ENCODE measurements at regions not wholly inside any gene's neighbourhood (a gene's known extent, or its start where the extent isn't known, plus 50 kb on each side); places are given as distances from the start of the nearest gene placed in this dataset.

DNA sequence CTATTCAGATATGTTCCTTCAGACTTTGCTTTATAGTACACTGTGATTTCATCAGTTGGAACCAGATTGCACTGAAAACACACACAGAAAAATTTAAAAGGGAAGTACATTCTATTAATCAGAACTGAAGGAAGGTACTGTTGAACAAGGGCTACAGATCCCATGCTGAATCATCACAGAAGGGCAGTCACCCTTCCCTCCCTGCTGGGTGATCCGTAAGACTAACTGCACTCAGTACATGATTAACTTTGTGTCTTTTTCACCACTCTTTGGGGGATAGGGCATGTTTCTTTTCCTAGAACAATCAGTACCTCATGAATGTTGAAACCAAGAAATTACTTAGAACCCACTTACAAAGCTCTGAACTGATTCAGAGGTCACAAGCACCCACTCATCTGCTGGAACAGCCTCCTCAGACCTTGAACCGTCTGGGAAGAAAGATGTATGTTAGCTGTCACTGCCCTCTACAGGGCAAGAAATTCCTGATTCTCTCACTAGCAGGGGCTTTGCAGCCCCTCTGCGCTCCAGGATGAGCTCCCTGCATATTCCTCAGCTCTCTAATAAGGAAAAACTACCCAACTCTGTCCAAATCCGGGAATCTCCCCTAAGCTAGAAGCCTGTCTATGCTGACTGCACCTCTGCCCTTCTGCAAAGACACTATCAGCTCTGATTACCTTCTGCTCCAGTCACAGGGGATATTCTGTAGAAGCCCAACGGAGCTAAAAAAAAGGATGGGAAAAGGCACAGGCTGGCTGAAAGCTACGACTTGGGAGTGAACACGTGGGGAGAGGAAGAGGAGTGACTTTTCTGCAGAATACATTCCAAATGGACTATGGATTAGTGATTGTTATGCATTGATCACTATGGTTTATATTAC lies 51.0 kb downstream of the IARS1 start:
- peak; percentile 31 to 64 for DNase-seq
- H3K36me3 ChIP-seq (ENCODE audit: control insufficient read depth, insufficient read depth, low read length), result peaks cover 89% of the 10 kb centered on the region
- H3K27ac ChIP-seq (ENCODE audit: low read length), result peak overlapping the region; percentile 17
- no peaks in the 10 kb centered on the region for H3K27me3 ChIP-seq (ENCODE audit: control insufficient read depth, insufficient read depth, low read length)
- H3K4me3 ChIP-seq (ENCODE audit: low read length), result no peak overlapping the region
- H3K9me3 ChIP-seq (ENCODE audit: control insufficient read depth, low read depth, low read length), result no peaks in the 10 kb centered on the region
- H3K4me1 ChIP-seq (ENCODE audit: control insufficient read depth, insufficient read depth, low read length), result no peaks in the 10 kb centered on the region
- no CpG with 5 or more reads among the region's 7 CpGs for WGBS (ENCODE audit: insufficient coverage, low lambda C conversion rate)

DNA sequence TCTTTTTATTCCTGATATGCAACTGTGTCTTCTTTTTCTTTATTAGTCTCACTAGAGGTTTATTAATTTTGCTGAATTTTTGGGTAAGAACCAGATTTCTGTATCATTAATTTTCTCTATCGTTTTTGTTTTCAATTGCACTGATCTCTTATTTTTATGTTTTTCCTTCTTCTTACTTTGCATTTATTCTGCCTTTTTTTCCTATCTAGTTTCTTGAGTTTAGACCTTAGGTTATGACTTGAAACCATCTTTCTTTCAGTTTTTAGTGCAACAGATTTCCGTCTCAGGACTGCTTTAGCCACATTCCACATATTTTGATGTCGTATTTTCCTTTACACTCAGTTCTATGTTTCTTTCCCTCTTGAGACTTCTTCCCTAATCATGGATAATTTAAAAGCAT lies 56.6 kb downstream of the IARS1 start:
- Histone ChIP-seq H3K4me3 (ENCODE audit: low read length) (no peak overlapping the region), H3K4me1 (ENCODE audit: control insufficient read depth, insufficient read depth, low read length) (no peaks in the 10 kb centered on the region), H3K36me3 (ENCODE audit: control insufficient read depth, insufficient read depth, low read length) (peaks cover 45% of the 10 kb centered on the region), H3K27ac (ENCODE audit: low read length) (no peak overlapping the region), H3K9me3 (ENCODE audit: control insufficient read depth, low read depth, low read length) (no peaks in the 10 kb centered on the region), H3K27me3 (ENCODE audit: control insufficient read depth, insufficient read depth, low read length) (no peaks in the 10 kb centered on the region)
- no peak for DNase-seq
- WGBS (ENCODE audit: insufficient coverage, low lambda C conversion rate), result 97% methylated on average over 3 of the region's 3 CpGs

DNA sequence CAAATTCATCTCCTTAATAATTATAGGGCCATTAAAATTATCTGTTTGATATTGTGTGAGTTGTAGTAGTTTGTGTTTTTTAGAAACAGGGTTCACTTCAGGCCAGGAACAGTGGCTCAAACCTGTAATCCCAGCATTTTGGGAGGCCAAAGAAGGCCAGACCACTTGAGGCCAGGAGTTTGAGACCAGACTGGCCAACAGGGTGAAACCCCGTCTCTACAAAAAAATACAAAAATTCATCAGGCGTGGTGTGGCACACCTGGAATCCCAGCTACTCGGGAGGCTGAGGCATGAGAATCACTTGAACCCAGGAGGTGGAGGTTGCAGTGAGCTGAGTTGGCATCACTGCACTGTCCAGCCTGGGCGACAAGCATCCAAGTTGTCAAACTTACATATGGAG lies 57.0 kb downstream of the IARS1 start:
- 100% methylated on average over 1 of the region's 4 CpGs for WGBS (ENCODE audit: insufficient coverage, low lambda C conversion rate)
- no peak overlapping the region for H3K4me3 ChIP-seq (ENCODE audit: low read length)
- H3K4me1 ChIP-seq (ENCODE audit: control insufficient read depth, insufficient read depth, low read length), result no peaks in the 10 kb centered on the region
- no peaks in the 10 kb centered on the region for H3K9me3 ChIP-seq (ENCODE audit: control insufficient read depth, low read depth, low read length)
- no peak for DNase-seq
- no peak overlapping the region for H3K27ac ChIP-seq (ENCODE audit: low read length)
- H3K27me3 ChIP-seq (ENCODE audit: control insufficient read depth, insufficient read depth, low read length), result no peaks in the 10 kb centered on the region
- peaks cover 41% of the 10 kb centered on the region for H3K36me3 ChIP-seq (ENCODE audit: control insufficient read depth, insufficient read depth, low read length)

DNA sequence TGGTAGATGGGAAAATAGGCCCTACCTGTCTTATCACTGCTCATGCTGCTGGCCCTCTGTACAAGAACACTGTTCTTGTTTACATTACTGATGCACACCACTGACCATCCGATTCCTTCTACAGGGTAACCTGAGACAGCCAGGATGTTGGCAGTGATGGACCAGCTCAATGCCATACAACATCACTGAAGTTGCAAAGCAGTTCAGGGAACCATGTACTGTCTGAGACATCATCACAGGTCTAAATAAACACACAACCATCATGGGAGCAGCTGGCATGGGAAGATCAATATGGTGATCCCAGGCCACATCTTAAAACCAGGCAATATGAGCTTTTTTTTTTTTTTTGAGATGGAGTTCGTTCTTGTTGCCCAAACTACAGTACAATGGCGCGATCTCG lies 59.0 kb downstream of the IARS1 start:
- H3K27ac ChIP-seq (ENCODE audit: low read length), result no peak overlapping the region
- no peak overlapping the region for H3K4me3 ChIP-seq (ENCODE audit: low read length)
- WGBS (ENCODE audit: insufficient coverage, low lambda C conversion rate), result 100% methylated on average over 3 of the region's 5 CpGs
- no peaks in the 10 kb centered on the region for H3K27me3 ChIP-seq (ENCODE audit: control insufficient read depth, insufficient read depth, low read length)
- H3K4me1 ChIP-seq (ENCODE audit: control insufficient read depth, insufficient read depth, low read length), result no peaks in the 10 kb centered on the region
- no peak for DNase-seq
- peaks cover 30% of the 10 kb centered on the region for H3K36me3 ChIP-seq (ENCODE audit: control insufficient read depth, insufficient read depth, low read length)
- H3K9me3 ChIP-seq (ENCODE audit: control insufficient read depth, low read depth, low read length), result no peaks in the 10 kb centered on the region

DNA sequence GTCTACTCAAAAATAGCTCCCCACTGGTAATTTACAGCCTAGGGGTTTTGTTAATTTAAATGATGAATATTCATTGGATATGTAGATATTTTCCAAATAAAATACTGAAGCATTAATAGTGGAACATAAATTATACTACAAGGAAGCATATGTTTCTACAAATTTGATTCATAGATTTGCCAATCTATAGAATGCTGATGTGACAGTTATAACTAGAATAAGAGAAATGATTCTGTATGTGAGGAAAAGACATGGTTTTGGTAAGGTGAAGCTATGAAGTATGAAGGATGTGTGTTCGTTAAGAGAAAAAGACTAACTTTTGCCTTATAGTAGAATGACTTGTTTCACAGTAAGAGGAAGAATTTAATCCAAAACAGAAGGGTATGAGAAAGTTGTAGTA lies 61.3 kb downstream of the IARS1 start:
- WGBS (ENCODE audit: insufficient coverage, low lambda C conversion rate), result 100% methylated on average over 1 of the region's 1 CpG
- no peak for DNase-seq
- H3K4me1 ChIP-seq (ENCODE audit: control insufficient read depth, insufficient read depth, low read length), result no peaks in the 10 kb centered on the region
- no peak overlapping the region for H3K4me3 ChIP-seq (ENCODE audit: low read length)
- H3K36me3 ChIP-seq (ENCODE audit: control insufficient read depth, insufficient read depth, low read length), result peaks cover 25% of the 10 kb centered on the region
- no peak overlapping the region for H3K27ac ChIP-seq (ENCODE audit: low read length)
- no peaks in the 10 kb centered on the region for H3K27me3 ChIP-seq (ENCODE audit: control insufficient read depth, insufficient read depth, low read length)
- H3K9me3 ChIP-seq (ENCODE audit: control insufficient read depth, low read depth, low read length), result peaks cover 7% of the 10 kb centered on the region

DNA sequence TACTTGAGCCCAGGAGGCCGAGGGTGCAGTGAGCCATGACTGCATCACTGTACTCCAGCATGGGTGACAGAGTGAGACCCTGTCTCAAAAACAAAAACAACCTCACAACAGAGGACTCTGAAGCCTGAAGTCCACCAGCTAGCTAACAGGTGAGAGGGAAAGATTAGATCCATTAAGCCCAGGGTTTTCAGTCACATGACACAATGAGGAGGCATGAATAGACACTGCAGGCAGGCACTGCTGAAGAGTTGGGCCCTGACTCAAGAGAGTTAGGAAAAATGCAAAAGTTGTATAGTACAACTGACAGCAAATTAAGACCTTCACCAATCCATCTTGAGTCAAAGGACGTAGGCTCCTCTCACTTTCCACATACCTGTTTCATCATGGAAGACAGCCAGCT lies 64.9 kb downstream of the IARS1 start:
- no peak overlapping the region for H3K27ac ChIP-seq (ENCODE audit: low read length)
- WGBS (ENCODE audit: insufficient coverage, low lambda C conversion rate), result no CpG with 5 or more reads among the region's 2 CpGs
- DNase-seq, result no peak
- no peaks in the 10 kb centered on the region for H3K4me1 ChIP-seq (ENCODE audit: control insufficient read depth, insufficient read depth, low read length)
- H3K4me3 ChIP-seq (ENCODE audit: low read length), result no peak overlapping the region
- H3K9me3 ChIP-seq (ENCODE audit: control insufficient read depth, low read depth, low read length), result peaks cover 7% of the 10 kb centered on the region
- H3K36me3 ChIP-seq (ENCODE audit: control insufficient read depth, insufficient read depth, low read length), result peaks cover 39% of the 10 kb centered on the region
- no peaks in the 10 kb centered on the region for H3K27me3 ChIP-seq (ENCODE audit: control insufficient read depth, insufficient read depth, low read length)

DNA sequence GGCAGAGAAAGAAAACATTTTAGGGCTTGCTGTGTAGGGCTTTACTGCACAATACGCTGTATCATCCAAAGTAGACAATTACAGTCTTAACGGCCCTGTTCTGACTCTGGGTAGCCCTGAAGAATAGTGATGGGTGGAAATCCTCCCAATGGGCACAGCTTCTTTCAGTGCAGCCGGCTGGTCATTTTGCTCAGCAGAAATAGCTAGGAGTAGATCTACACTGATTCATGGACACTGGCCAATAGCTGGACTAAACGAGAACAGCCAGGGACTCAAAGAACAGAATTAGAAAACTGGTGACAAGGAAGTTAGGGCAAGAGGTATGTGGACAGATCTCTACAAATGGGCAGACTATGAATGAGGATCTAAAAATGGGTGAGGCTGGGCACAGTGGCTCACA lies 69.3 kb downstream of the IARS1 start:
- Histone ChIP-seq H3K9me3 (ENCODE audit: control insufficient read depth, low read depth, low read length) (peaks cover 7% of the 10 kb centered on the region), H3K4me3 (ENCODE audit: low read length) (no peak overlapping the region), H3K36me3 (ENCODE audit: control insufficient read depth, insufficient read depth, low read length) (peaks cover 60% of the 10 kb centered on the region), H3K4me1 (ENCODE audit: control insufficient read depth, insufficient read depth, low read length) (no peaks in the 10 kb centered on the region), H3K27ac (ENCODE audit: low read length) (no peak overlapping the region), H3K27me3 (ENCODE audit: control insufficient read depth, insufficient read depth, low read length) (no peaks in the 10 kb centered on the region)
- no CpG with 5 or more reads among the region's 4 CpGs for WGBS (ENCODE audit: insufficient coverage, low lambda C conversion rate)
- no peak for DNase-seq

DNA sequence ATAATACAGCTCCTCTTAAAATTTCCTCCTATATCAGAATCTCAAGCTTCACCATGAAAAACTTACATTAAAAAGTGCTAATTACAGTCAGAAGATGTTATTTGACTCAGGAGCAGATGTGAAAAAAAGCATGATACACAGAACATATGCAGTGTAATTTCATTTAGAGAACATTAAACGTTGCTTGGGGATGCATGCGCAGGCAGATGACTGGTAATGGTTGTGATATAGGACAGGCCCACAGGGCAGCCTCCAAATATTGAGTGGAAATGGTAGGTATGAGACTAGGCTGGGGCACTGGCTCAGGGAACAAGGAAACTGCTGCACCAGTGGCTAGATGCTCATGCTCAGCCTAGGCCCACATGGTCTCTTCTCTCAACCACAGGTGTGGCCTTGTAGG lies 69.7 kb downstream of the IARS1 start:
- DNase-seq, result no peak
- H3K27me3 ChIP-seq (ENCODE audit: control insufficient read depth, insufficient read depth, low read length), result no peaks in the 10 kb centered on the region
- no peaks in the 10 kb centered on the region for H3K4me1 ChIP-seq (ENCODE audit: control insufficient read depth, insufficient read depth, low read length)
- H3K27ac ChIP-seq (ENCODE audit: low read length), result no peak overlapping the region
- no CpG with 5 or more reads among the region's 2 CpGs for WGBS (ENCODE audit: insufficient coverage, low lambda C conversion rate)
- peaks cover 7% of the 10 kb centered on the region for H3K9me3 ChIP-seq (ENCODE audit: control insufficient read depth, low read depth, low read length)
- peaks cover 57% of the 10 kb centered on the region for H3K36me3 ChIP-seq (ENCODE audit: control insufficient read depth, insufficient read depth, low read length)
- no peak overlapping the region for H3K4me3 ChIP-seq (ENCODE audit: low read length)

DNA sequence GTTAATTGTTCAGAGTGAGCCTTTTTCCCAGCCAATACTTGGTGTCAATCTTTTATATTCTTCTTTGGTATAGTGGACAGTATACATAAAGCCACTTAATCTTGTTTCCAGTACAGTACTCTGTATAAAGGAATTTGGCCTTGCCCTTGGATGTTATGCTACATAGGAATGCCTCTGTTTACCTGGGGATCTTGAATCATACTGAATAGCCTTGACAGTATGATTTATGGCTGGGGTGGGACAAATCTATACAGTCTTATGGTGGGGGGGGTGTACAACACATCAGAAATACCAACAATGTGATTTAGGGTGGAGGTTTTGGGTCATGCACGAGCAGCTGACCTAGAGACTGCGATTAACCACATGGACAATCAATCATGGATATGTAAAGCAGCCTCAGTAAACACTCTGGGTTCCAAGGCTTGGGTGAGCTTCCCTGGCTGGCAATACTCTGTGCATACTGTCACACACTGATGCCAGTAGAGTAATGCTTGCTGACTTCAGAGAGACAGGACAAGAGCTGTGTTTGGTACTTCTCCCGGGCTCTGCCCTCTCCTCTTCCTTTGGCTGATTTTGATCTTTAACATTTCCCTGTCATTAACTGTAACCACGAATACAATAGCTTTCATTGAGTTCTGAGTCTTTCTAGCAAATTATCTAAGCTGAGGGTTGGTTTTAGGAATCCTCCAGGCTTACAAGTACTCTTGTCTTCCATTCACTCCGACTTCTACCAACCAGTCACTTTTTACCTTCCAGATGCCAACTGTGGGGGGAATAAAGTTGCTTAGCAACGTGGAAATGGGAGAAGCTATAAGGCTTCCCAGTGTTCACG lies 84.6 kb downstream of the IARS1 start:
- Histone ChIP-seq H3K27ac (ENCODE audit: low read length) (no peak overlapping the region), H3K36me3 (ENCODE audit: control insufficient read depth, insufficient read depth, low read length) (peaks cover 44% of the 10 kb centered on the region), H3K4me1 (ENCODE audit: control insufficient read depth, insufficient read depth, low read length) (no peaks in the 10 kb centered on the region), H3K27me3 (ENCODE audit: control insufficient read depth, insufficient read depth, low read length) (no peaks in the 10 kb centered on the region), H3K9me3 (ENCODE audit: control insufficient read depth, low read depth, low read length) (no peaks in the 10 kb centered on the region), H3K4me3 (ENCODE audit: low read length) (no peak overlapping the region)
- WGBS (ENCODE audit: insufficient coverage, low lambda C conversion rate), result 43% methylated on average over 1 of the region's 7 CpGs
- no peak for DNase-seq

DNA sequence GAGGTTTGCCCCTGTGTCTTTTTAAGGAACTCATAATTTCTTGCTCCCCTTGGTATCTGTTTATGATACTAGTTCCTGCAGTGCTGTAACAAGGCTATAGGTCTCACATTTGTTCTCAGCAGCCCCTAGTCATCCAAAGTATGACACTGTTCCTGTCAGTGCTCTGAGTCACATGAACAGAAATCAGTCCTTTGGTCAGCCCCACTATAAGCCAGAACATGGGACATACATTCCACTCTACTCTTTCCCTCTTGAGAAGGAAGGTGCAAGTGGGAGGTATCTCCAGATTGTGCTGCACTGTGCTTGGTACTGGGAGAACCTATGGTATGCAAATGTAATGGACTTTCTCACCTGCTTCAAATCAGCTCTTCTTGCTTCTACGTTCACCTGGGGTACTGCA lies 87.0 kb downstream of the IARS1 start:
- no peak for DNase-seq
- no peak overlapping the region for H3K4me3 ChIP-seq (ENCODE audit: low read length)
- no peaks in the 10 kb centered on the region for H3K27me3 ChIP-seq (ENCODE audit: control insufficient read depth, insufficient read depth, low read length)
- no peaks in the 10 kb centered on the region for H3K4me1 ChIP-seq (ENCODE audit: control insufficient read depth, insufficient read depth, low read length)
- no CpG with 5 or more reads among the region's 1 CpG for WGBS (ENCODE audit: insufficient coverage, low lambda C conversion rate)
- peaks cover 26% of the 10 kb centered on the region for H3K36me3 ChIP-seq (ENCODE audit: control insufficient read depth, insufficient read depth, low read length)
- no peak overlapping the region for H3K27ac ChIP-seq (ENCODE audit: low read length)
- H3K9me3 ChIP-seq (ENCODE audit: control insufficient read depth, low read depth, low read length), result no peaks in the 10 kb centered on the region

All from large intestine (tissue), 3 donors.